ENCODE measurements at regions not wholly inside any gene's neighbourhood (a gene's known extent, or its start where the extent isn't known, plus 50 kb on each side); places are given as distances from the start of the nearest gene placed in this dataset.
"Not testable (repeated sequence)": the region's sequence is repeated elsewhere in the genome, so short reads cannot be mapped to it uniquely, and the experiment has no call there.

GRCh38 chr3:69480986-69481385, 95.1 kb upstream of the FRMD4B start:
- DNase-seq, result not testable (repeated sequence)

GRCh38 chr3:69474186-69474585, 88.3 kb upstream of the FRMD4B start:
- DNase-seq, result no peak

DNA sequence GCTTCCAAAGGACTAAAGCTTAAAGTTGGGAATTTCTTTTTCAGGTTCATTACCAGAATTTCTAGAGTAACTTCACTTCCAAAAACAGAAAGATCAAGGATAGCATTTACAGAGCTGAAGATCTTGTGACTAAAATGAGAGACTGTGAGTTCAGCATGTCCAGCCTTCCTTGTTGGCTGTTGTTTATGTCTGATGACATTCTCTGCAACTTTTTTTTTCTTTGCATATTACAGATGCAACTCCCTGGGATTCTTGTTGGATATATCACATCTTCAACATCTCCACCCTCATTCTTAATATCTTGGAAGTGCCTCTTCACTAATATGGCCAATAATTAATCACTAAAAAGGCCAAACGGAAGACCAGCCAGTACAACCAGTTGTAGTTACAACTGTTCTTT, 86.2 kb upstream of the FRMD4B start:
- no peak for DNase-seq

GRCh38 chr3:69463531-69463930, 77.6 kb upstream of the FRMD4B start:
- DNase-seq, result no peak

GRCh38 chr3:69462826-69463100, 76.9 kb upstream of the FRMD4B start:
- DNase-seq, result no peak

DNA sequence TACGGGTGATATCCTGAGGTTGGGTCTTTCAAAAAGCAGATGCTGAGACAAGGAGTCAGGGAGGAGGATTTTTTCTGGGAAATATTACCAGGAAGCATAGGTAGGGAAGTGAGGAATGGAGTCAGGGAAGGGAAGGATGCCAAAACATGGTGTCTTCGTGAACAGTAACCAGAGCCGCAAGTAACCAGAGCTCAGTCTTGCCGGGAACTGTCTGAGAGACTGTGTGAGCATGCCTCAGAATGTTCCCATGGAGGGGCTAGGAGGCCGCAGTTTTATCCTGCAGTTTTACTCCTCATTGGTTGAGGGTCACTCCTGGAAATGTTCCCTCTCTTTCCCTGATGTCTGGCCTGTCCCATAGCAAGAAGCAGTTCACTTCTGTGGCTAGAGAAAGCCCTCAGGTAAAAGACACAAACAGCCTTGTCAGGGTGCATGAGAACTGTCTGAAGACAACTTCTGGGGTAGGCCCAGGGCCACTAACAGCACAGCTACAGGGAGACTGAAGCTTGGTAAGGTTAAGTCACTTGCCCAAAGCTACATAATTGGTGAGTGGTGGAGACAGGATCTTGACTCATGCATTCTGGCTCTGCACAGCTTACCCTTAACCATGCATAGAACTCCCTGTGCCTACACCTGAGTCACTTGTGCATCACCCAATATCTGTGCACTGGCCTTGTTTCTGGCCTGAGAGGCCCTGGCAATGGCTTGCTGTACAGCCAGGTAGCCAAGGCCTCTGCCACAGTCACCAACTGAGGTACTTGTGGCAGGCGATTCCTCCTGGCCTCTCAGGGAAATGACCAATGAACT, 76.3 kb upstream of the FRMD4B start:
- no peak for DNase-seq

- no peak for DNase-seq
Measured at GRCh38 chr3:69460034-69460433, 74.1 kb upstream of the FRMD4B start.

- no peak for DNase-seq
Measured at GRCh38 chr3:69458803-69459365, 73.0 kb upstream of the FRMD4B start.

DNA sequence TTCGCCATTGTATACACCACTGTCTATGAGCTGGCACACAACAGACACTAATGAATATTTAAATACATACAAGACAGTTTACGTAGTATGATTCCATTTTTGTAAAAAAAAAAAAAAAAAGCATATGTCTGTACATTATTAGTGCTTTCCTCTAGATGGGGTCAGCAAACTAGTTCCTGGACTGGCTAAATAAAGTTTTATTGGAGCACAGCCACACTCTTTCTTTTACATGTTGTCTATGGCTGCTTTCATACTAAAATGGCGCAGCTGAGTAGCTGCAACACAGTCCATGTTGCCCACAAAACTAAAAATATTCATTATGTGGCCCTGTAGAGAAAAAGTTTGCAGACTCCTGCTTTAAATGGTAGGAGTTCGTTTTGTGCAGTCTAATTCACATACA, 70.7 kb upstream of the FRMD4B start:
- DNase-seq, result no peak

- no peak for DNase-seq
Measured at GRCh38 chr3:69454204-69454787, 68.4 kb upstream of the FRMD4B start.

GRCh38 chr3:69452295-69452694, 66.4 kb upstream of the FRMD4B start:
- no peak for DNase-seq

GRCh38 chr3:69451594-69451993, 65.7 kb upstream of the FRMD4B start:
- DNase-seq, result no peak

DNA sequence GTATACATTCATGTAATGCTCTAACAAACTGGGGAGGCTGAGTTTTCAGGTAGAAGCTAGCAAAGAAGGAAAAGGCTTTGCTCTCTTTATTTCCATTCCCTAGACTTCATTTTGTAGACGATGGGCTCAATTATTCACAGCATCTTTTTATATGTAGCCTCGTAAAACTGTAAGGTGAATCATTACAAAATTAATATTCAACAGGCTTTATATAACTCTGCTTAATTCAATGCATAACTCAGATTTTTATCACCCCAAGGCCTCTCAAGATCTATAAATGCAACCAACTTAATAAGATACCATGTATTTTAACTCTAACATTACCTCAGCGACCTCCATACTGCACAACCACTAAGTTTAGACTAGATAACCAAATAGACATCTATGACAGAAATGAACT, 63.0 kb upstream of the FRMD4B start:
- DNase-seq, result no peak

- no peak for DNase-seq
Measured at GRCh38 chr3:69446402-69447072, 60.6 kb upstream of the FRMD4B start.

GRCh38 chr3:69445498-69445897, 59.6 kb upstream of the FRMD4B start:
- no peak for DNase-seq

GRCh38 chr3:69445024-69445423, 59.1 kb upstream of the FRMD4B start:
- DNase-seq, result no peak

- DNase-seq, result no peak
Measured at GRCh38 chr3:69443457-69443920, 57.6 kb upstream of the FRMD4B start.

DNA sequence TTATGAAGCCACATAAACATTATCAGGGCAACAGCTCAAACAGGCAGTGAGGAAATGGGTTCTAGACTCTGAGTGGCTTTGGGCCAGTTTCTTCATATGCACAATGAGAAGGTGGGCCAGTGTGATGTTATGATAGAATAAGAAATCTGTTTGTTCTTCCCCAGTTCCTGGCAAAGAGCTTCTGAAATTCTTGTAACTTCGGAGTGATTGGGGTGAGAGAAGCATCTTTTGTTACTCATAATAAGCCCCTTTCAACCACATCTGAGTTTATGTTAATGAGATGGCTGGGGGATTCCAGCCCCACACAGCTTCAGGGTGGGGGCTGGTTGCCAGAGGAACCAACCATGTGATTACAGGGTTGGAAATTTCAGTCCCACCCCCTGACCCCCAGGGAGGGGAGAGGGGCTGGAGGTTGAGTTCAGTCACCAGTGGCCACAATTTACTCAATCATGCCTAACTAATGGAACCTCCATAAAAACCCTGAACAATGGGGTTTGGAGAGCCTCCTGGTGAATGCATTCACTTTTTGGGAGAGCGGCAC, 57.0 kb upstream of the FRMD4B start:
- DNase-seq, result peak; percentile 45

DNA sequence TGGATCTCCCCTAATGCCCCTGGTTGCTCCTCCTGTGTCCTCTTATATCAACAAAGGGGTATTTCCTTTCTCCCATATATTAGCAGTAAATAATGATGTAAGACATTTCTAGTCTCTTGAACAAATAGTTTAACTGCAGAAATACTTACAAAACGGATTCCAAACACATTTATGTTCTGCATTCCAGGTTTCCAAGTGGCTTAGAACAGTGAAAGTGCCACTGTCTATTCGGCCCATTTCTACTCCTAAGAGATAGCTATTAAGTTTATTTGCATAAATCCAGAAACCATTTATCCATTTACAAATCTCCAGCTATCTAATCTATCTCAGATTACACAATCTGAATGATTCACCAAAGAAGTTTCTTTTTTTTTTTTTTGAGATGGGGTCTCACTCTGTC, 55.8 kb upstream of the FRMD4B start:
- DNase-seq, result no peak

GRCh38 chr3:69441040-69441439, 55.2 kb upstream of the FRMD4B start:
- DNase-seq, result no peak

- DNase-seq, result peak; percentile 48
Measured at GRCh38 chr3:69439643-69440270, 53.9 kb upstream of the FRMD4B start.

- DNase-seq, result no peak
Measured at GRCh38 chr3:69438476-69438875, 52.6 kb upstream of the FRMD4B start.
